ENCODE measurements at regions not wholly inside any gene's neighbourhood (a gene's known extent, or its start where the extent isn't known, plus 50 kb on each side); places are given as distances from the start of the nearest gene placed in this dataset.

- TF ChIP-seq POLR2A (IDR thresholded peaks at IDR 0.05), result no peak
- no peak for TF ChIP-seq EP300 (IDR thresholded peaks at IDR 0.05)
- TF ChIP-seq CTCF (IDR thresholded peaks at IDR 0.05), result no peak
Observed at GRCh38 chr2:220533485-220533884, 906.1 kb downstream of the SLC4A3 start.
